ENCODE measurements at regions not wholly inside any gene's neighbourhood (a gene's known extent, or its start where the extent isn't known, plus 50 kb on each side); places are given as distances from the start of the nearest gene placed in this dataset.
"Not testable (repeated sequence)": the region's sequence is repeated elsewhere in the genome, so short reads cannot be mapped to it uniquely, and the experiment has no call there.

DNA sequence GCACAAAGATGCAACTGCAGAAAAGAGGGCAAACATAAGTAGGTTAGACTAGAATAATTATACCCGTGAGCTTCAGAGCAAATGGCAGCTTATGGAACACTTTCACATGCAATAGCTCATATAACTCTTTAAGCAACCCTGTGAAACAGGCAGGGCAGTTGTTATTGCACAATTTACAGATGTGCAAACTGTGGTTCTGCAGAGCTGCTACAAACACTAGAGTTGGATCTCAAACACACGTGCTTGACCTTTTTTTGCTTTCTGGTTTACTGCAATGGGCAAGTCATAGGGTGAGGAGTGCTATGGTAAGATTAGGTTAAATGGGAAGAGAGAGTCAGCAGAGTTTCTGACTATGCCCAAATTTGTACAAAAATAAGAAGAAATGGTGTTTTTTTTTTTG, 610.8 kb downstream of the GATA3 start:
- Histone ChIP-seq H3K27ac (ENCODE audit: low read depth, low read length) (no peak overlapping the region), H3K9me3 (ENCODE audit: control insufficient read depth in 5 of 5, low read length in 5 of 5) (peaks cover 0 to 3% (median 0%) of the 10 kb centered on the region in 5 donors), H3K4me1 (ENCODE audit: control insufficient read depth in 5 of 5, insufficient read depth in 5 of 5, low read length in 5 of 5) (peaks cover 0 to 15% (median 0%) of the 10 kb centered on the region in 5 donors), H3K4me3 (ENCODE audit: low read depth in 1 of 5, low read length in 5 of 5) (no peak overlapping the region), H3K9ac (ENCODE audit: low read length in 5 of 5) (no peak overlapping the region), H3K27me3 (ENCODE audit: control insufficient read depth in 5 of 5, insufficient read depth in 4 of 5, low read length in 5 of 5) (no peaks in the 10 kb centered on the region), H3K36me3 (ENCODE audit: control insufficient read depth in 5 of 5, insufficient read depth in 5 of 5, low read length in 5 of 5) (no peaks in the 10 kb centered on the region)

DNA sequence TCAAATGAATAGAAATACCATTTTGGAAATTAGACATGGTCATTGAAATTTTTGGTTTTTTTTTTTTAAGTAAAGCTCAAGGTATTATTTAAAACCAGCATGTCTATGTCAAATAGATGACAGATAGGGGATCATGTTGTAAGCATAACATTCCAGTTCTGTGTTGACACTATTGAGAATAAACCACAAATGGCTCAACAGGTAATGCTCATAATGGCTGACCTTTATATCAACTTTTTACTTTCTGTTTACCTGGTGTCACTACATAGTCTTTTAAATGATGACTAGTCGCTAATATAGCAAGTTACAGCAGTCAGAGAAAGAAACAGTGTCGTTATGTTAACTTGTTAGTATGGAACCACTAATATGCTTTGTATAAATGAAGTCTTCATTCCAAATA, 616.0 kb downstream of the GATA3 start:
- Histone ChIP-seq H3K9me3 (ENCODE audit: control insufficient read depth in 5 of 5, low read length in 5 of 5) (peaks cover 0 to 10% (median 8%) of the 10 kb centered on the region in 5 donors), H3K4me1 (ENCODE audit: control insufficient read depth in 5 of 5, insufficient read depth in 5 of 5, low read length in 5 of 5) (peaks cover 0 to 5% (median 0%) of the 10 kb centered on the region in 5 donors), H3K27me3 (ENCODE audit: control insufficient read depth in 5 of 5, insufficient read depth in 4 of 5, low read length in 5 of 5) (no peaks in the 10 kb centered on the region), H3K4me3 (ENCODE audit: low read depth in 1 of 5, low read length in 5 of 5) (no peak overlapping the region), H3K36me3 (ENCODE audit: control insufficient read depth in 5 of 5, insufficient read depth in 5 of 5, low read length in 5 of 5) (no peaks in the 10 kb centered on the region), H3K27ac (ENCODE audit: low read depth, low read length) (no peak overlapping the region), H3K9ac (ENCODE audit: low read length in 5 of 5) (no peak overlapping the region)

DNA sequence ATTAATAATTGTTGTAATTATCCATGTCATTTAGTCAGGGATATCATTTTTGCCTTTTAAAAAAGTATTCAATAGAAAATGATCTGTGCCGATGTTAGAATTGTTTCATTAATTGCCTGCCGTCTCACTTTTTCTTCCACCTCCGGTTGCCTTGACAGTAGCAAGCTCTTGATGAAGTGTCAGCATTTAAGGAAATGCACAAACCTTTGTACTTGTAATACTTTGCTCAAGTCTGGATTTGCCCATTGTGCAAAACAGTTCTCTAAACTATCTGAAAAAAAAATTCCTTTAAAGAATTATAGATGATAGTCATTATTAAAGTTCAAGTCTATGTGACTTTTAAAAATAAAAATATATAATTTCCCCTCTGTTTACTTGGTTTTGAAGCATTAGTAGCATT, 619.7 kb downstream of the GATA3 start:
- Histone ChIP-seq H3K4me1 (ENCODE audit: control insufficient read depth in 5 of 5, insufficient read depth in 5 of 5, low read length in 5 of 5) (peaks cover 0 to 4% (median 0%) of the 10 kb centered on the region in 5 donors), H3K9ac (ENCODE audit: low read length in 5 of 5) (no peak overlapping the region), H3K27ac (ENCODE audit: low read depth, low read length) (no peak overlapping the region), H3K9me3 (ENCODE audit: control insufficient read depth in 5 of 5, low read length in 5 of 5) (peaks cover 0 to 10% (median 5%) of the 10 kb centered on the region in 5 donors), H3K36me3 (ENCODE audit: control insufficient read depth in 5 of 5, insufficient read depth in 5 of 5, low read length in 5 of 5) (no peaks in the 10 kb centered on the region), H3K27me3 (ENCODE audit: control insufficient read depth in 5 of 5, insufficient read depth in 4 of 5, low read length in 5 of 5) (no peaks in the 10 kb centered on the region), H3K4me3 (ENCODE audit: low read depth in 1 of 5, low read length in 5 of 5) (no peak overlapping the region)

DNA sequence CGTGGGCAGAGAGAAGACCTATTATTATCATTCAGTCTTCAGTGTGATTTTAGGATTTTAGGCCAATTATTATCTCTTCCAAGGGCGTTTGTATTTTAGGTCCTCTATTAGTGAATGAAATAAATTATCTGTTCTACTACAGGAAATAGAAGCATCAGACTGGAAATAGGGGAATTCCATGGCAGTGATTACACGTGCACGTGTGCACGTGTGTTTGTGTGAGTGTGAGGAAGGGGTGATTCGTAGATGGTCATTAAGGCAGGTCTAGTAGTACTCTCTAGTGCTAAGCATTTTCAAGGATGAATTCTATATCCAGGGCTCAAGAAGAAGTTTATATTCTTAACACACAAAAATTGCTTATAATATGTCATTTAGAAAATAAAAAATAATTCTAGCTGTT, 623.2 kb downstream of the GATA3 start:
- Histone ChIP-seq H3K27me3 (ENCODE audit: control insufficient read depth in 5 of 5, insufficient read depth in 4 of 5, low read length in 5 of 5) (no peaks in the 10 kb centered on the region), H3K4me1 (ENCODE audit: control insufficient read depth in 5 of 5, insufficient read depth in 5 of 5, low read length in 5 of 5) (no peaks in the 10 kb centered on the region), H3K9me3 (ENCODE audit: control insufficient read depth in 5 of 5, low read length in 5 of 5) (no peaks in the 10 kb centered on the region), H3K4me3 (ENCODE audit: low read depth in 1 of 5, low read length in 5 of 5) (no peak overlapping the region), H3K36me3 (ENCODE audit: control insufficient read depth in 5 of 5, insufficient read depth in 5 of 5, low read length in 5 of 5) (no peaks in the 10 kb centered on the region), H3K27ac (ENCODE audit: low read depth, low read length) (no peak overlapping the region), H3K9ac (ENCODE audit: low read length in 5 of 5) (no peak overlapping the region)

DNA sequence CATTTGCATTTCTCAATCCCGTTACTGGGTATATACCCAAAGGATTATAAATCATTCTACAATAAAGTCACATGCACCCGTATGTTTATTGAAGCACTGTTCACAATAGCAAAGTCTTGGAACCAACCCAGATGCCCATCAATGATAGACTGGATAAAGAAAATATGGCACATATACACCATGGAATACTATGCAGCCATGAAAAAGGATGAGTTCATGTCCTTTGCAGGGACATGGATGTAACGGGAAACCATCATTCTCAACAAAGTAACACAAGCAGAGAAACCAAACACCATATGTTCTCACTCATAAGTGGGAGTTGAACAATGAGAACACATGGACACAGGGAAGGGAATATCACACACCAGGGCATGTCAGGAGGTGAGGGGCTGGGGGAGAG, 630.4 kb downstream of the GATA3 start:
- not testable (repeated sequence) for H3K9ac ChIP-seq (ENCODE audit: low read length in 5 of 5); H3K27me3 ChIP-seq (ENCODE audit: control insufficient read depth in 5 of 5, insufficient read depth in 4 of 5, low read length in 5 of 5); H3K4me1 ChIP-seq (ENCODE audit: control insufficient read depth in 5 of 5, insufficient read depth in 5 of 5, low read length in 5 of 5); H3K9me3 ChIP-seq (ENCODE audit: control insufficient read depth in 5 of 5, low read length in 5 of 5); H3K36me3 ChIP-seq (ENCODE audit: control insufficient read depth in 5 of 5, insufficient read depth in 5 of 5, low read length in 5 of 5); H3K4me3 ChIP-seq (ENCODE audit: low read depth in 1 of 5, low read length in 5 of 5); H3K27ac ChIP-seq (ENCODE audit: low read depth, low read length)

DNA sequence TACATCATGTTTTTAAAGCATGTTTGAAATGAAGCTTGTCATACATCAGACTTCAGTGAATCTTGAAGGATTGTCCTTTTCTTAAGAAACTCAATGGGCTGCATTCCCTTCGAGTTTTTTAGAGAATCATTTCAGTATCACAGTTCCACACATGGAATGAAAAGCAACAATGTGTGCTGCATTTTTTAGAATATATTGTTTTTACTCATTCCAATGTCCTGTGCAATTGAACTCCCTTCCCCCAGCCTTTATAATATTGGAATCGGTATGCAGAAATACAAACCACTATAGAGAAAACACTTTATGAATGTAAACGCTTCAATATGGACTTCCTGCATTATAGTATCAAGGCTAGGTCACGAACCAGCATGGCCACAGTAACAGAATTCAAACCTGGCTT, 634.4 kb downstream of the GATA3 start:
- no peak overlapping the region for H3K27ac ChIP-seq (ENCODE audit: low read depth, low read length)
- no peaks in the 10 kb centered on the region for H3K36me3 ChIP-seq (ENCODE audit: control insufficient read depth in 5 of 5, insufficient read depth in 5 of 5, low read length in 5 of 5)
- no peaks in the 10 kb centered on the region for H3K9me3 ChIP-seq (ENCODE audit: control insufficient read depth in 5 of 5, low read length in 5 of 5)
- no peak overlapping the region for H3K4me3 ChIP-seq (ENCODE audit: low read depth in 1 of 5, low read length in 5 of 5)
- no peaks in the 10 kb centered on the region for H3K27me3 ChIP-seq (ENCODE audit: control insufficient read depth in 5 of 5, insufficient read depth in 4 of 5, low read length in 5 of 5)
- H3K4me1 ChIP-seq (ENCODE audit: control insufficient read depth in 5 of 5, insufficient read depth in 5 of 5, low read length in 5 of 5), result no peaks in the 10 kb centered on the region
- H3K9ac ChIP-seq (ENCODE audit: low read length in 5 of 5), result no peak overlapping the region

DNA sequence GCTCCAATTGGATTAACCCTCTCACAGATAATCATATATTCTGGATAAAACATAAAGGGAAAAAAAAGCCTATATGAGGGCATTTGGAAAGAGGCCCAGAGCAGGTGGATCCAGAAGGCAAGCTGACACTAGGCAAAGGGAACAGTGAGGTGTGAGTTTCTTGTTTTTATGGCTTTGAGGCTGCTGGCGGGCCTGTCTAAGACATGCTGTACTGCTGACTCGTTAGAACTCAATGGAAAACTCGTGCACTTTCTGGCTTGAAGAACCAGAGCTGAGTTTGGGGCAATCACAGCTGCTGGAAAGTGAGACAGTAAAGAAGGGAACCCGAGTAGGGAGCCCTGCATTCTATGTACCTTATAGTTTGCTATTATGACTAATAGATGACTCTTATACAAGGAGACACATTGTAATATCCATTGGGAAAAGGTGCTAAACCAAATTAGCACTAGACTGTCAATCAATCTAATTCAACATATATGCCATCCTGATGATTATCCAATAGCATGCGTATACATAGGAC, 637.1 kb downstream of the GATA3 start:
- H3K36me3 ChIP-seq (ENCODE audit: control insufficient read depth in 5 of 5, insufficient read depth in 5 of 5, low read length in 5 of 5), result no peaks in the 10 kb centered on the region
- H3K9me3 ChIP-seq (ENCODE audit: control insufficient read depth in 5 of 5, low read length in 5 of 5), result no peaks in the 10 kb centered on the region
- no peak overlapping the region for H3K9ac ChIP-seq (ENCODE audit: low read length in 5 of 5)
- no peak overlapping the region for H3K27ac ChIP-seq (ENCODE audit: low read depth, low read length)
- H3K4me1 ChIP-seq (ENCODE audit: control insufficient read depth in 5 of 5, insufficient read depth in 5 of 5, low read length in 5 of 5), result no peaks in the 10 kb centered on the region
- H3K4me3 ChIP-seq (ENCODE audit: low read depth in 1 of 5, low read length in 5 of 5), result no peak overlapping the region
- H3K27me3 ChIP-seq (ENCODE audit: control insufficient read depth in 5 of 5, insufficient read depth in 4 of 5, low read length in 5 of 5), result no peaks in the 10 kb centered on the region

DNA sequence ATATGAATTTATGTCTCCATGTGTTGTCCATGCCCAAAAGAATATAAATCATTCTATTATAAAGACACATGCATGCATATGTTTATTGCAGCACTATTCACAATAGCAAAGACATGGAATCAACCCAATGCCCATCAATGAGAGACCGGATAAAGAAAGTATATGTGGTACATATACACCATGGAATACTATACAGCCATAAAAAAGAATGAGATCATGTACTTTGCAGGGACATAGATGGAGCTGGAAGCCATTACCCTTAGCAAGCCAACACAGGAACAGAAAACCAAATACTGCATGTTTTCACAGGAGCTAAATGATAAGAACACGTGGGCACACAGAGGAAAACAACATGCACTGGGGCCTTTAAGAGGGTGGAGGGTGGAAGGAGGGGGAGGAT, 639.1 kb downstream of the GATA3 start:
- H3K9ac ChIP-seq (ENCODE audit: low read length in 5 of 5); H3K9me3 ChIP-seq (ENCODE audit: control insufficient read depth in 5 of 5, low read length in 5 of 5); H3K36me3 ChIP-seq (ENCODE audit: control insufficient read depth in 5 of 5, insufficient read depth in 5 of 5, low read length in 5 of 5); H3K27ac ChIP-seq (ENCODE audit: low read depth, low read length); H3K4me3 ChIP-seq (ENCODE audit: low read depth in 1 of 5, low read length in 5 of 5); H3K4me1 ChIP-seq (ENCODE audit: control insufficient read depth in 5 of 5, insufficient read depth in 5 of 5, low read length in 5 of 5); H3K27me3 ChIP-seq (ENCODE audit: control insufficient read depth in 5 of 5, insufficient read depth in 4 of 5, low read length in 5 of 5): not testable (repeated sequence)

DNA sequence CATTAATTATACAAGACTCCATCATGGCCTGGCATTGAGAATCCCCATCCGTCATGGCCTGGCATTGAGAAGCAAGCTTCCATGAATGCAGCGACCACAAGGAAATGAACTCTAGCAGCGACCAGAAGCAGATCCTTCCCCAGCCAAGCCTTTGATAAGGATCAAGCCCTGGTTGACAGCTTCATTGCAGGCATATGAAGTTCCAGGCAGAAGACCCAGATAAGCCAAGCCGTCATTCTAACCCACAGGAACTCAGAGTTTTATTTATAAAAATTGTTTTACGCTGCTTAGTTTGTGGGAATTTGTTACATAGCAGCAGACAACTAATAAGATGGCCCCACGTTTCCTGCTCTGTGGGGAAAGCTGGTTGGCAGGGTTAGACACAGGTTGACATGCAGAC, 642.3 kb downstream of the GATA3 start:
- Histone ChIP-seq H3K4me3 (ENCODE audit: low read depth in 1 of 5, low read length in 5 of 5) (no peak overlapping the region), H3K9ac (ENCODE audit: low read length in 5 of 5) (no peak overlapping the region), H3K4me1 (ENCODE audit: control insufficient read depth in 5 of 5, insufficient read depth in 5 of 5, low read length in 5 of 5) (no peaks in the 10 kb centered on the region), H3K27ac (ENCODE audit: low read depth, low read length) (no peak overlapping the region), H3K9me3 (ENCODE audit: control insufficient read depth in 5 of 5, low read length in 5 of 5) (no peaks in the 10 kb centered on the region), H3K27me3 (ENCODE audit: control insufficient read depth in 5 of 5, insufficient read depth in 4 of 5, low read length in 5 of 5) (no peaks in the 10 kb centered on the region), H3K36me3 (ENCODE audit: control insufficient read depth in 5 of 5, insufficient read depth in 5 of 5, low read length in 5 of 5) (no peaks in the 10 kb centered on the region)

DNA sequence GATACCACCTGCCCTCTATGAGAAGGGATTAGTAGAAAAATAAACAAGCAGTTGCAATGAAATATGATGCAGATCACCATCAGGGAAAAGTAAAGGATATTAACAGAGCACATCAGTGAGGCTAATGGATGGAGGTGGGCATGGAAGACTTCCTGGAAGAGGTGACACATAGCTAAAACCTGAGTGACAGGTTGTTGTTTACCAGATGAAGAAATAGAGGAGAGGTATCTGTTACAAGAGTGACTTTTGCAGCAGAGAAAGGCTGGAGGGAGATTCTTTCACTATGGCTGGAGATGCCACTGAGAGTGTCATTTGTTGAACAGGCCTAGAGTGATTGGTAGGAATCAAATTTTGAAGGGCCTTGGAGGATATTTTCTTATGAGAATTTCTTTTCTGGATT, 646.2 kb downstream of the GATA3 start:
- Histone ChIP-seq H3K4me3 (ENCODE audit: low read depth in 1 of 5, low read length in 5 of 5) (no peak overlapping the region), H3K4me1 (ENCODE audit: control insufficient read depth in 5 of 5, insufficient read depth in 5 of 5, low read length in 5 of 5) (no peaks in the 10 kb centered on the region), H3K27ac (ENCODE audit: low read depth, low read length) (no peak overlapping the region), H3K27me3 (ENCODE audit: control insufficient read depth in 5 of 5, insufficient read depth in 4 of 5, low read length in 5 of 5) (no peaks in the 10 kb centered on the region), H3K9ac (ENCODE audit: low read length in 5 of 5) (no peak overlapping the region), H3K36me3 (ENCODE audit: control insufficient read depth in 5 of 5, insufficient read depth in 5 of 5, low read length in 5 of 5) (no peaks in the 10 kb centered on the region), H3K9me3 (ENCODE audit: control insufficient read depth in 5 of 5, low read length in 5 of 5) (no peaks in the 10 kb centered on the region)

DNA sequence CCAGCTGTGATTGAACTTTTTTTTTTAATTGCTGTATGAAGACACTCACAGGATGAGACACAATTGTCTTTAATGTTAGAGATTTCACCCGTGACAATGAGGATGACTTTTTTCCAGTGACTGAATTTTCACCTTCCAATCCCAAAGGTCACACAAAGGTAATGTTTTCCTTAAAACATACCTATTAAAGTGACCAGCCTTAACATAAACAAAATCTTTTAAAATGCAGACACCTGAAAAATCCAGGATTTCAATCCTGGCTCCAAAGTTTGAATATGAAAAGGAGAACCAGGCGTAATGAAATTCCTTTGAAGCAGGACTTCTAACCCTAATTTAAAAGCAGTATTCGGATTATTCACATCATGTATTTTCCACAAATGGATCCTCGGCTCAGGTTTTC, 647.7 kb downstream of the GATA3 start:
- Histone ChIP-seq H3K4me1 (ENCODE audit: control insufficient read depth in 5 of 5, insufficient read depth in 5 of 5, low read length in 5 of 5) (no peaks in the 10 kb centered on the region), H3K27me3 (ENCODE audit: control insufficient read depth in 5 of 5, insufficient read depth in 4 of 5, low read length in 5 of 5) (no peaks in the 10 kb centered on the region), H3K9ac (ENCODE audit: low read length in 5 of 5) (no peak overlapping the region), H3K9me3 (ENCODE audit: control insufficient read depth in 5 of 5, low read length in 5 of 5) (no peaks in the 10 kb centered on the region), H3K4me3 (ENCODE audit: low read depth in 1 of 5, low read length in 5 of 5) (no peak overlapping the region), H3K36me3 (ENCODE audit: control insufficient read depth in 5 of 5, insufficient read depth in 5 of 5, low read length in 5 of 5) (no peaks in the 10 kb centered on the region), H3K27ac (ENCODE audit: low read depth, low read length) (no peak overlapping the region)
